ENCODE measurements at regions not wholly inside any gene's neighbourhood (a gene's known extent, or its start where the extent isn't known, plus 50 kb on each side); places are given as distances from the start of the nearest gene placed in this dataset.

- no peak for DNase-seq
Measured at GRCh38 chr9:73468716-73469115, 317.1 kb downstream of the ANXA1 start.

GRCh38 chr9:73470766-73471165, 319.1 kb downstream of the ANXA1 start:
- no peak for DNase-seq

- no peak for DNase-seq
Measured at GRCh38 chr9:73474002-73474600, 322.4 kb downstream of the ANXA1 start.

- no peak for DNase-seq
Measured at GRCh38 chr9:73474625-73475024, 323.0 kb downstream of the ANXA1 start.

- no peak for DNase-seq
Measured at GRCh38 chr9:73494894-73495293, 343.2 kb downstream of the ANXA1 start.

GRCh38 chr9:73497796-73498195, 346.1 kb downstream of the ANXA1 start:
- no peak for DNase-seq

- DNase-seq: peak in 1 of 3 experiments; percentile 40
Measured at GRCh38 chr9:73515216-73515615, 363.6 kb downstream of the ANXA1 start.

- DNase-seq: no peak
Measured at GRCh38 chr9:73523391-73523790, 371.7 kb downstream of the ANXA1 start.

GRCh38 chr9:73525350-73525749, 373.7 kb downstream of the ANXA1 start:
- DNase-seq: no peak

- DNase-seq: no peak
Measured at GRCh38 chr9:73527521-73527920, 375.9 kb downstream of the ANXA1 start.

GRCh38 chr9:73528926-73529325, 377.3 kb downstream of the ANXA1 start:
- no peak for DNase-seq

GRCh38 chr9:73529666-73530065, 378.0 kb downstream of the ANXA1 start:
- DNase-seq: no peak

- DNase-seq: no peak
Measured at GRCh38 chr9:73531051-73531532, 379.4 kb downstream of the ANXA1 start.

- DNase-seq: no peak
Measured at GRCh38 chr9:73531658-73532057, 380.0 kb downstream of the ANXA1 start.

GRCh38 chr9:73532985-73533384, 381.3 kb downstream of the ANXA1 start:
- no peak for DNase-seq

- no peak for DNase-seq
Measured at GRCh38 chr9:73536403-73536802, 384.7 kb downstream of the ANXA1 start.

GRCh38 chr9:73537561-73537960, 385.9 kb downstream of the ANXA1 start:
- DNase-seq: peak in 1 of 3 experiments; percentile 11

- no peak for DNase-seq
Measured at GRCh38 chr9:73539881-73540390, 388.3 kb downstream of the ANXA1 start.

- peak in 2 of 3 experiments; percentile 37 to 81 for DNase-seq
Measured at GRCh38 chr9:73541923-73542322, 390.3 kb downstream of the ANXA1 start.

- DNase-seq: no peak
Measured at GRCh38 chr9:73543727-73544126, 392.1 kb downstream of the ANXA1 start.

GRCh38 chr9:73548201-73548600, 396.5 kb downstream of the ANXA1 start:
- DNase-seq: peak in 2 of 3 experiments; percentile 34 to 71

GRCh38 chr9:73549991-73550390, 398.3 kb downstream of the ANXA1 start:
- peak in 1 of 3 experiments; percentile 21 for DNase-seq

- DNase-seq: no peak
Measured at GRCh38 chr9:73553295-73553694, 401.6 kb downstream of the ANXA1 start.

GRCh38 chr9:73558471-73558870, 406.8 kb downstream of the ANXA1 start:
- peak in 1 of 3 experiments; percentile 20 for DNase-seq

- no peak for DNase-seq
Measured at GRCh38 chr9:73565026-73565425, 413.4 kb downstream of the ANXA1 start.

Measured in NCI-H1417 (cell line).